K562 (cell line): ENCODE measurements at regions not wholly inside any gene's neighbourhood (a gene's known extent, or its start where the extent isn't known, plus 50 kb on each side); places are given as distances from the start of the nearest gene placed in this dataset.

Source experiments
- CTCF ChIP-seq, 3 experiments: IDR thresholded peaks in 2 of 3; conservative IDR thresholded peaks in 1 of 3; 2 replicates each; pipeline ENCODE4 v1.5.1; 2011 to 2012; ENCODE audit warnings: low read length in 3 of 3, mild to moderate bottlenecking in 3 of 3, control low read depth in 2 of 3, improper control_type of control experiment in 1 of 3, inconsistent platforms in 1 of 3, low read depth in 1 of 3, mixed read lengths in 1 of 3, moderate library complexity in 1 of 3; ENCODE audit not compliant: insufficient read depth in 2 of 3
- EHMT2 ChIP-seq: fragments of 450-650 bp; IDR thresholded peaks from 2 replicates; pipeline ENCODE4 v1.6.1; 2018; ENCODE audit warnings: antibody characterized with exemption
- EZH2 ChIP-seq: IDR thresholded peaks from 2 replicates; pipeline ENCODE4 v1.6.1; 2012; ENCODE audit warnings: low read depth, mild to moderate bottlenecking, inconsistent platforms, low read length, borderline replicate concordance
- NCOA6 ChIP-seq: fragments of 450-650 bp; IDR thresholded peaks from 2 replicates; pipeline ENCODE4 v1.6.1; 2017; ENCODE audit warnings: mild to moderate bottlenecking
- ZNF143 ChIP-seq: sonication (generic); formaldehyde crosslinking; IDR thresholded peaks from 2 replicates; pipeline ENCODE4 v1.9.0; 2022; ENCODE audit warnings: mild to moderate bottlenecking, missing genetic modification reagents

- TF ChIP-seq ZNF143 (no peak), EZH2 (no peak), CTCF (IDR thresholded peaks at IDR 0.05 in 2 of 3, conservative IDR thresholded peaks at IDR 0.05 in 1 of 3; ENCODE audit: insufficient read depth in 2 of 3, low read depth in 1 of 3, low read length in 3 of 3) (no peak), NCOA6 (no peak), EHMT2 (no peak)
These were observed 487.2 kb upstream of the LCORL start for GRCh38 chr4:18508786-18509185.
